ENCODE measurements at regions not wholly inside any gene's neighbourhood (a gene's known extent, or its start where the extent isn't known, plus 50 kb on each side); places are given as distances from the start of the nearest gene placed in this dataset.

DNA sequence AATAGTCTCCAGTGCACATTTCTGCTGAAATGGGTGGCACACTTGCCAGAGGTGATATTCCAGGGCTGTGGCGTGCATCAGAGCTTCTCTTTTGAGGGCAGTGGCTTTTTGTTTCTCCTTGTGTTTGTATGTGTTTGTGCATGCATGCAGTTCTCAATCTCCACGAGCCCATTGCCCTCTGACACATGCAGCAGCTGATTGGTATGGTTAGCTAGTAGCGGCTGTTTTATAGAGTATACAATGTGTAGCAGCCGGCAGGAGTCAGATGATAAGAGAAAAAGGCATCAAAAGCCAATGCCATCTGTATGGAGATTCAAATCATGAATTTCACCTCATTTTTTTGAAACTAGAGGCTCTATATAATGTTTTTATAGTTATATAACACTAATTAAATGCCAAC is 616.9 kb upstream of the STXBP6 start:
- TF ChIP-seq POLR2A (IDR thresholded peaks at IDR 0.05) = no peak
- TF ChIP-seq, protein P1, sequence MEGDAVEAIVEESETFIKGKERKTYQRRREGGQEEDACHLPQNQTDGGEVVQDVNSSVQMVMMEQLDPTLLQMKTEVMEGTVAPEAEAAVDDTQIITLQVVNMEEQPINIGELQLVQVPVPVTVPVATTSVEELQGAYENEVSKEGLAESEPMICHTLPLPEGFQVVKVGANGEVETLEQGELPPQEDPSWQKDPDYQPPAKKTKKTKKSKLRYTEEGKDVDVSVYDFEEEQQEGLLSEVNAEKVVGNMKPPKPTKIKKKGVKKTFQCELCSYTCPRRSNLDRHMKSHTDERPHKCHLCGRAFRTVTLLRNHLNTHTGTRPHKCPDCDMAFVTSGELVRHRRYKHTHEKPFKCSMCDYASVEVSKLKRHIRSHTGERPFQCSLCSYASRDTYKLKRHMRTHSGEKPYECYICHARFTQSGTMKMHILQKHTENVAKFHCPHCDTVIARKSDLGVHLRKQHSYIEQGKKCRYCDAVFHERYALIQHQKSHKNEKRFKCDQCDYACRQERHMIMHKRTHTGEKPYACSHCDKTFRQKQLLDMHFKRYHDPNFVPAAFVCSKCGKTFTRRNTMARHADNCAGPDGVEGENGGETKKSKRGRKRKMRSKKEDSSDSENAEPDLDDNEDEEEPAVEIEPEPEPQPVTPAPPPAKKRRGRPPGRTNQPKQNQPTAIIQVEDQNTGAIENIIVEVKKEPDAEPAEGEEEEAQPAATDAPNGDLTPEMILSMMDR (IDR thresholded peaks at IDR 0.05) = no peak

Measured in breast epithelium (tissue), 3 donors.